H9 (cell line): ENCODE measurements at regions not wholly inside any gene's neighbourhood (a gene's known extent, or its start where the extent isn't known, plus 50 kb on each side); places are given as distances from the start of the nearest gene placed in this dataset.

Source experiments
- DNase-seq: peaks from one replicate; pipeline ENCODE4 v3.0.0-alpha.2; 2017
- H2AFZ ChIP-seq: one replicate; pipeline ENCODE4 v1.6.1; 2013; ENCODE audit warnings: mild to moderate bottlenecking, low read length, control low read depth, moderate library complexity
- H2AK5ac ChIP-seq: 2 replicates; pipeline ENCODE4 v1.6.1; 2013; ENCODE audit warnings: low read length, control low read depth, mixed read lengths; ENCODE audit not compliant: insufficient read length
- H2BK120ac ChIP-seq: one replicate; pipeline ENCODE4 v1.6.1; 2013; ENCODE audit warnings: low read depth, mild to moderate bottlenecking, low read length, control low read depth, inconsistent platforms; ENCODE audit not compliant: poor library complexity, severe bottlenecking
- H2BK12ac ChIP-seq: 2 replicates; pipeline ENCODE4 v1.6.1; 2013; ENCODE audit warnings: low read length, control low read depth, mixed read lengths, low read depth; ENCODE audit not compliant: insufficient read length
- H2BK15ac ChIP-seq: 2 replicates; pipeline ENCODE4 v1.6.1; 2013; ENCODE audit warnings: low read depth, low read length, control low read depth
- H2BK20ac ChIP-seq: one replicate; pipeline ENCODE4 v1.6.1; 2013; ENCODE audit warnings: low read depth, mild to moderate bottlenecking, low read length, control low read depth, inconsistent platforms; ENCODE audit not compliant: poor library complexity, severe bottlenecking
- H2BK5ac ChIP-seq: 2 replicates; pipeline ENCODE4 v1.6.1; 2013; ENCODE audit warnings: low read length, control low read depth, mixed read lengths; ENCODE audit not compliant: insufficient read length
- H3K14ac ChIP-seq: 2 replicates; pipeline ENCODE4 v1.6.1; 2013; ENCODE audit warnings: low read length, control low read depth; ENCODE audit not compliant: insufficient read depth
- H3K18ac ChIP-seq: 2 replicates; pipeline ENCODE4 v1.6.1; 2013; ENCODE audit warnings: low read depth, mild to moderate bottlenecking, mixed read lengths, low read length, control low read depth; ENCODE audit not compliant: insufficient read length
- H3K23ac ChIP-seq: 2 replicates; pipeline ENCODE4 v1.6.1; 2013; ENCODE audit warnings: low read length, control low read depth, mixed read lengths, low read depth; ENCODE audit not compliant: insufficient read length
- H3K23me2 ChIP-seq: 2 replicates; pipeline ENCODE4 v1.6.1; 2013; ENCODE audit warnings: low read depth, mild to moderate bottlenecking, mixed read lengths, low read length, control low read depth; ENCODE audit not compliant: insufficient read length, poor library complexity, severe bottlenecking
- H3K27ac ChIP-seq: 2 replicates; pipeline ENCODE4 v1.5.1; 2013; ENCODE audit warnings: low read length, control low read depth, mixed read lengths, low read depth; ENCODE audit not compliant: insufficient read length
- H3K27me3 ChIP-seq: 2 replicates; pipeline ENCODE4 v1.6.1; 2013; ENCODE audit warnings: low read length, control low read depth, inconsistent platforms; ENCODE audit not compliant: insufficient read depth
- H3K4ac ChIP-seq: 2 replicates; pipeline ENCODE4 v1.6.1; 2013; ENCODE audit warnings: low read depth, mild to moderate bottlenecking, control low read depth, inconsistent platforms, low read length, moderate library complexity
- H3K4me1 ChIP-seq: 2 replicates; pipeline ENCODE4 v1.6.1; 2013; ENCODE audit warnings: low read length, control low read depth, inconsistent platforms; ENCODE audit not compliant: insufficient read depth
- H3K4me2 ChIP-seq: 2 replicates; pipeline ENCODE4 v1.6.1; 2013; ENCODE audit warnings: low read length, control low read depth, mixed read lengths; ENCODE audit not compliant: insufficient read length, insufficient read depth
- H3K56ac ChIP-seq: 2 replicates; pipeline ENCODE4 v1.6.1; 2013; ENCODE audit warnings: low read depth, mild to moderate bottlenecking, mixed read lengths, low read length, control low read depth; ENCODE audit not compliant: insufficient read length
- H3K79me1 ChIP-seq: 2 replicates; pipeline ENCODE4 v1.6.1; 2013; ENCODE audit warnings: low read depth, mild to moderate bottlenecking, moderate library complexity, low read length, control low read depth, inconsistent platforms; ENCODE audit not compliant: insufficient read depth, poor library complexity, severe bottlenecking
- H3K79me2 ChIP-seq: 2 replicates; pipeline ENCODE4 v1.6.1; 2013; ENCODE audit warnings: low read length, control low read depth, inconsistent platforms; ENCODE audit not compliant: insufficient read depth
- H3K9ac ChIP-seq: 2 replicates; pipeline ENCODE4 v1.6.1; 2013; ENCODE audit warnings: low read length, control low read depth, mixed read lengths; ENCODE audit not compliant: insufficient read length; ENCODE audit errors: extremely low read depth
- H3K9me3 ChIP-seq: one replicate; pipeline ENCODE4 v1.6.1; 2013; ENCODE audit warnings: low read depth, low read length, inconsistent platforms; ENCODE audit not compliant: control insufficient read depth
- H3T11ph ChIP-seq: one replicate; pipeline ENCODE4 v1.6.1; 2013; ENCODE audit warnings: mild to moderate bottlenecking, low read length, control low read depth, inconsistent platforms
- H4K20me1 ChIP-seq: one replicate; pipeline ENCODE4 v1.6.1; 2013; ENCODE audit not compliant: control insufficient read depth, insufficient read length, insufficient read depth
- H4K5ac ChIP-seq: 2 replicates; pipeline ENCODE4 v1.6.1; 2013; ENCODE audit warnings: low read depth, mild to moderate bottlenecking, mixed read lengths, low read length, control low read depth; ENCODE audit not compliant: insufficient read length
- H4K8ac ChIP-seq: replicated peaks from 2 replicates; pipeline ENCODE4 v1.6.1; 2013; ENCODE audit warnings: low read length, control low read depth, mixed read lengths, low read depth; ENCODE audit not compliant: insufficient read length
- H4K91ac ChIP-seq: 2 replicates; pipeline ENCODE4 v1.6.1; 2013; ENCODE audit warnings: low read depth, mild to moderate bottlenecking, moderate library complexity, mixed read lengths, low read length, control low read depth; ENCODE audit not compliant: insufficient read length
- H3K27ac Mint-ChIP-seq, 3 experiments: 2 replicates in 2 of 3; 3 replicates in 1 of 3; pipeline ENCODE4 v1.8.0; 2020 to 2021; ENCODE audit warnings: mixed read lengths in 3 of 3, mild to moderate bottlenecking in 1 of 3, moderate library complexity in 1 of 3
- H3K27me3 Mint-ChIP-seq: 2 replicates; pipeline ENCODE4 v1.8.0; 2021; ENCODE audit warnings: low read depth, mild to moderate bottlenecking, moderate library complexity, mixed read lengths
- H3K36me3 Mint-ChIP-seq, 3 experiments: 2 replicates in 2 of 3; 3 replicates in 1 of 3; pipeline ENCODE4 v1.8.0; 2020 to 2021; ENCODE audit warnings: low read depth in 3 of 3, mixed read lengths in 3 of 3; ENCODE audit not compliant: insufficient read depth in 1 of 3
- H3K4me1 Mint-ChIP-seq, 2 experiments: 2 replicates each; pipeline ENCODE4 v1.8.0; 2020; ENCODE audit warnings: mixed read lengths in 2 of 2
- H3K4me3 Mint-ChIP-seq, 2 experiments: 2 replicates in 1 of 2; 3 replicates in 1 of 2; pipeline ENCODE4 v1.8.0; 2020 to 2021; ENCODE audit warnings: mild to moderate bottlenecking in 2 of 2, mixed read lengths in 2 of 2, moderate library complexity in 1 of 2
- H3K9me3 Mint-ChIP-seq, 2 experiments: 2 replicates in 1 of 2; 3 replicates in 1 of 2; pipeline ENCODE4 v1.8.0; 2020; ENCODE audit warnings: mild to moderate bottlenecking in 2 of 2, mixed read lengths in 2 of 2, moderate library complexity in 1 of 2
- WGBS: extraction: QIAGEN DNeasy Blood & Tissue Kit; methylation state at CpG from one replicate; pipeline ENCODE4 v1.1.7; 2013; ENCODE audit warnings: missing lambda C conversion rate, low lambda C conversion rate, mixed read lengths; ENCODE audit not compliant: insufficient read length; ENCODE audit errors: extremely low coverage; 5-methylcytosine and 5-hydroxymethylcytosine counted together
- TF ChIP-seq, protein P1 (sequence below): fragments of 200-600 bp; sonication (generic); conservative IDR thresholded peaks from 3 replicates; pipeline ENCODE4 v1.8.0; 2021; ENCODE audit warnings: antibody characterized with exemption, mild to moderate bottlenecking

DNA sequence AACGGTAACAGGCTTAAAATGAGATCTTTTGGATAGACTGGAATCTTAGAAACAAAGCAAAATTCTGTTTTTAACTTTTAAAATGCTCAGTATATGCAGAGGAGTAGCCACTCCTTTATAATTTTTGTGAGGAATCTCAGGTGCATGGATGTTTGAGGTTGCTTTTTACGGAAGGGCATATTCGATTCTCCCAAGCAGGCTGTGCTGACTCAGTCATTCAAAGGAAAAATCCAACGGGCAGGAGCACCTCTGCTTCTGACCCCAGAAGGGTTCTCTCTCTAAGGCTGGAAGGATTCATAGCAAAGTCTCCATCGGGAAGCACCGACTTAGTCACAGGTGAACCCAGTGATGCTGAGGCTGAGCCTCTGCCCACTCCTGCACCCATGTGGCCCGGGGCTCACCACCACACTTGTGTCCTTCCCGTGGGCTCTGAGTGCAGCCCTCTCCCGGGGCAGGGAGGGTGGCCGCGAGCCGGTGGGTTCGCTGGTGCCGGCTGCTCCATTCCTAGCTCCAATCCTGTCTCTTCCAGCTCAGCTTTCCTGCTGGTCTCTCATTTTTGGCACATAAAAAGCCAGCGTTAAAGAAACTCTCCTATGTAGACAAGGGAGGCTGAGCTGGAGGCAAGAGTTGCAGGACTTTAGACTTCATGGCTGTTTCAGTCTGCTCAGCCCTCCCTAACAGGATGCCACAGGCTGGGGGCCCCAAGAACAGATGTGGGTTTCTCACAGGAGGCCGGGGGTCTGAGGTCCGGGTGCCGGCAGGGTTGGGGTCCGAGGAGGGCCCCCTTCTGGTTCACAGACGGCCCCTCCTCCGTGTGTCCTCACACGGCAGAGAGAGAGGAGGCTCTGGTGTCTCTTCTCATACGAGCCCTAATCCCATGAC, 135.6 kb upstream of the LPCAT1 start:
- Histone ChIP-seq H2BK15ac (no peak overlapping the region), H3K9ac (no peak overlapping the region), H3K27ac (no peak overlapping the region), H2AK5ac (no peak overlapping the region), H2AFZ (no peak overlapping the region), H3K56ac (no peak overlapping the region), H2BK120ac (no peak overlapping the region), H3T11ph (no peak overlapping the region), H4K5ac (no peak overlapping the region), H3K4me1 (no peaks in the 10 kb centered on the region), H4K20me1 (no peaks in the 10 kb centered on the region), H3K23me2 (no peaks in the 10 kb centered on the region), H3K4ac (no peak overlapping the region), H3K14ac (no peak overlapping the region), H4K91ac (no peak overlapping the region), H3K23ac (no peak overlapping the region), H3K79me2 (no peaks in the 10 kb centered on the region), H3K27me3 (no peaks in the 10 kb centered on the region), H4K8ac (no peak overlapping the region), H3K18ac (no peak overlapping the region), H2BK20ac (no peak overlapping the region), H3K4me2 (no peak overlapping the region), H3K79me1 (no peaks in the 10 kb centered on the region), H3K9me3 (no peaks in the 10 kb centered on the region), H2BK5ac (no peak overlapping the region), H2BK12ac (no peak overlapping the region)
- peak; percentile 30 for DNase-seq
- H3K4me1 Mint-ChIP-seq = peaks cover 2 to 6% of the 10 kb centered on the region in 2 experiments; a peak in 3 of 4 replicates
- H3K9me3 Mint-ChIP-seq = peaks cover 0 to 2% of the 10 kb centered on the region in 2 experiments; a peak in 1 of 5 replicates
- no peaks in the 10 kb centered on the region for H3K36me3 Mint-ChIP-seq
- H3K27me3 Mint-ChIP-seq = peaks cover 36% of the 10 kb centered on the region
- TF ChIP-seq, protein P1, sequence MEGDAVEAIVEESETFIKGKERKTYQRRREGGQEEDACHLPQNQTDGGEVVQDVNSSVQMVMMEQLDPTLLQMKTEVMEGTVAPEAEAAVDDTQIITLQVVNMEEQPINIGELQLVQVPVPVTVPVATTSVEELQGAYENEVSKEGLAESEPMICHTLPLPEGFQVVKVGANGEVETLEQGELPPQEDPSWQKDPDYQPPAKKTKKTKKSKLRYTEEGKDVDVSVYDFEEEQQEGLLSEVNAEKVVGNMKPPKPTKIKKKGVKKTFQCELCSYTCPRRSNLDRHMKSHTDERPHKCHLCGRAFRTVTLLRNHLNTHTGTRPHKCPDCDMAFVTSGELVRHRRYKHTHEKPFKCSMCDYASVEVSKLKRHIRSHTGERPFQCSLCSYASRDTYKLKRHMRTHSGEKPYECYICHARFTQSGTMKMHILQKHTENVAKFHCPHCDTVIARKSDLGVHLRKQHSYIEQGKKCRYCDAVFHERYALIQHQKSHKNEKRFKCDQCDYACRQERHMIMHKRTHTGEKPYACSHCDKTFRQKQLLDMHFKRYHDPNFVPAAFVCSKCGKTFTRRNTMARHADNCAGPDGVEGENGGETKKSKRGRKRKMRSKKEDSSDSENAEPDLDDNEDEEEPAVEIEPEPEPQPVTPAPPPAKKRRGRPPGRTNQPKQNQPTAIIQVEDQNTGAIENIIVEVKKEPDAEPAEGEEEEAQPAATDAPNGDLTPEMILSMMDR = no peak
- no peak overlapping the region for H3K27ac Mint-ChIP-seq
- WGBS = no CpG with 5 or more reads among the region's 23 CpGs
- H3K4me3 Mint-ChIP-seq = no peak overlapping the region
